DOHH2 (cell line): ENCODE measurements at regions not wholly inside any gene's neighbourhood (a gene's known extent, or its start where the extent isn't known, plus 50 kb on each side); places are given as distances from the start of the nearest gene placed in this dataset.
"Not testable (repeated sequence)": the region's sequence is repeated elsewhere in the genome, so short reads cannot be mapped to it uniquely, and the experiment has no call there.

Experiments
- CTCF ChIP-seq: fragments of 200-600 bp; sonication (generic); IDR thresholded peaks from one replicate; pipeline ENCODE4 v1.5.1; 2014; ENCODE audit warnings: antibody characterized with exemption, mild to moderate bottlenecking, low read depth, low read length; ENCODE audit not compliant: poor library complexity, severe bottlenecking
- EZH2phosphoT487 ChIP-seq: fragments of 200-600 bp; sonication (generic); IDR thresholded peaks from 2 replicates; pipeline ENCODE4 v1.6.1; 2017; ENCODE audit warnings: borderline replicate concordance, mild to moderate bottlenecking, antibody characterized with exemption, low read length, moderate library complexity, mixed read lengths

- not testable (repeated sequence) for TF ChIP-seq CTCF, EZH2phosphoT487
Measured at GRCh38 chr10:100638969-100639368, 103.2 kb downstream of the HIF1AN start.
